GM10266 (cell line): ENCODE measurements at regions not wholly inside any gene's neighbourhood (a gene's known extent, or its start where the extent isn't known, plus 50 kb on each side); places are given as distances from the start of the nearest gene placed in this dataset.

Experiments used
- DNase-seq: peaks from one replicate; pipeline ENCODE4 v3.0.0; 2012; ENCODE audit errors: extremely low spot score
- CTCF ChIP-seq: IDR thresholded peaks from 2 replicates; pipeline ENCODE4 v1.5.1; 2012; ENCODE audit warnings: mild to moderate bottlenecking, low read depth; ENCODE audit not compliant: control insufficient read depth, insufficient read depth; ENCODE audit errors: missing control alignments

DNA sequence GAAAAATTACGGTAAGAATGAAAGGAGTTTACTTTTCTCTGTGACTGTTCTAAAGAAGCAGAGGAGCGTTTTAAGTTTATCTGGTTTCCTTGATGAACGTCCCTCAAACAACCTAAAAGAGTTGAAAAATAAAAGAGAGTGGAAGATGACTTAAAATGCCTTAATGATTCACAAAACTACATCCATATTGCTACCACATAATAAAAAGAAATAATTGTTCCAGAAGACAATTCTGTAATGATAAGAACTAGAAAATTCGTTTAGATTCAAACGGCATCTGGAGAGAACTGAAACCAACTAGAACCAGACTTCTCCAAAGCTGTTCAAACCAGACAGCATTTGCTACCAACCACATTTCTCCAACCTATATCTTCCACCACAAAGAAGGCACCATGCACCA lies 68.1 kb downstream of the TEKT4 start:
- no peak for DNase-seq
- no peak for TF ChIP-seq CTCF

- no peak for DNase-seq
- TF ChIP-seq CTCF = no peak
Observed at GRCh38 chr2:94947097-94948016, 76.1 kb downstream of the TEKT4 start.

- no peak for DNase-seq
- TF ChIP-seq CTCF = no peak
Observed at GRCh38 chr2:94955702-94956101, 69.8 kb upstream of the MAL start.

DNA sequence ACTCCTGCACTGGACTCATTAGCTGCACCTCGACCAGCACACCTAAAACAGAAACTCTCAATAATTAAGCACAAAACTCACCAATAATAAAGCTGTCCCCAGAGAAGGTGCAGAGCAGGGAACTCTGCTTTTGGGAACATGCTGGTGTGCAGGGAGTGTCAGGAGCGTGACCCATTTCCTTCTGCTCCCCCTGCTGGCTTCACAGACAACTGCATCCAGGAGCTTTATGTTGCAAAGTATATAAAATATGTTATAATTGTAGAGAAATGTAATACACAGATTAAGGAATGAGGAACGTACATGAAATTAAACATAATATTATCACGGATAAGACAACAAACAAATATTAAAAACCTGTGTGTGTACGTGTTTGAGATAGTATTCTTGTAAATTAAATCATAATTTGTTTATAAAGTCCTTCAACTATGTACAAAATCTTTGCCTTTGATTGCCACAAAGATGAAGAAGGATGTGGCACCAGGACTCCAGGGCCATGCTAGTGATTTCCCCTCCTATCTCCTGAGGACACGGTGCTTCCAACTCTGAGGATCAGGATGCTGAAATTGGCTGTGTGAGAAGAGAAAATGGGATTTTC lies 68.6 kb upstream of the MAL start:
- DNase-seq = peak; percentile 55
- TF ChIP-seq CTCF = peak; percentile 74

DNA sequence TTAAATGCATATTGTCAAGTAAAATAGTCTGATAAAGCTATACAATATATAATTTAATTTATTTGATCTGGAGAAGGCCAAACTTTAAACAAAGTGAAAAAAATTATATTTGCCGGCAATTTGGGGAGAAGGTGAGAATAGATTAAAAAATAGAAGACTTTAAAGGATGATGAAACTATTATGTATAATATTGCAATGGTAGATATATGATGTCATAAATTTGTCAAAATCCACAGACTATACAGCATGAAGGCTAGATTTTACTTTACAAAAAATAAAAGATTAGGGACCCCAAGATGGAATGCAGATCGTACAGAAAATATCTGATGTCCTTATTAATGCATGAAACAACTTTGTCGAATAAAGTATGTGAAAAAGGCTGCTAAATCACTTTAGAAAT lies 67.3 kb upstream of the MAL start:
- no peak for TF ChIP-seq CTCF
- DNase-seq = no peak

- TF ChIP-seq CTCF = no peak
Observed at GRCh38 chr2:94960266-94960665, 65.2 kb upstream of the MAL start.

DNA sequence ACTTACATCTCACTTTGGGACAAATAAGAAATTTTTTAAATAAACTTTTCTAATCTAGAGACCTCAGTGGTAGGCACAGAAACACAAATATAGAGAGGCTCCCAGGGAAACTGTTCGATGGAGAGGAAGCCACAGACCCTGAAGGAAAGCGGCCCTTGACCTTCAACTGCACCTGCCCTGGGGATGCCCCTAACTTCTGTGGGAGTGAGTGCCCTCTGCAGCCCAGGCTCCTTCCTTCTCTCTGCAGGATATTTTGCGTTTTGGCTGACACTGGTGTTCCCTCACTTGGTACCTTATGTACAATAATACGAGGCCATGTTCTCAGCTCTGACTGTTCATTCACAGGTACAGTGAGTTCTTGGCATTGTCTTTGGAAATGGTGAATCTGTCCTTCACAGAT lies 64.8 kb upstream of the MAL start:
- no peak for DNase-seq
- TF ChIP-seq CTCF = no peak

More at GRCh38 chr2:94960266-94960665, 65.2 kb upstream of the MAL start:
- no peak for DNase-seq
